ENCODE measurements at regions not wholly inside any gene's neighbourhood (a gene's known extent, or its start where the extent isn't known, plus 50 kb on each side); places are given as distances from the start of the nearest gene placed in this dataset.

GRCh38 chr2:199115169-199115568, 342.6 kb downstream of the SATB2 start:
- H3K4ac ChIP-seq (ENCODE audit: low read length): no peak overlapping the region
- H3K18ac ChIP-seq (ENCODE audit: low read length): no peak overlapping the region
- no peak overlapping the region for H4K91ac ChIP-seq (ENCODE audit: low read depth, low read length, poor library complexity)
- H2BK120ac ChIP-seq (ENCODE audit: low read depth, low read length): no peak overlapping the region
- H3K27me3 ChIP-seq (ENCODE audit: control insufficient read depth in 3 of 3, insufficient read depth in 3 of 3, low read depth in 1 of 3, low read length in 3 of 3): no peaks in the 10 kb centered on the region
- H3K36me3 ChIP-seq (replicated peaks in 1 of 2; ENCODE audit: control insufficient read depth in 2 of 2, insufficient read depth in 2 of 2, low read length in 2 of 2): no peaks in the 10 kb centered on the region
- H3K9ac ChIP-seq (ENCODE audit: low read depth, low read length, poor library complexity): peak overlapping the region; percentile 1
- H2BK5ac ChIP-seq (ENCODE audit: low read length): no peak overlapping the region
- no peak overlapping the region for H2BK15ac ChIP-seq (ENCODE audit: low read length)
- H2AFZ ChIP-seq (ENCODE audit: low read length): no peak overlapping the region
- no peak overlapping the region for H2BK12ac ChIP-seq (ENCODE audit: low read length)
- H4K8ac ChIP-seq (ENCODE audit: low read depth, low read length): no peak overlapping the region
- H3K27ac ChIP-seq (replicated peaks; ENCODE audit: low read length): no peak overlapping the region
- no peaks in the 10 kb centered on the region for H3K79me1 ChIP-seq (ENCODE audit: low read depth, low read length)
- H3K4me1 ChIP-seq (ENCODE audit: control insufficient read depth in 2 of 2, insufficient read depth in 1 of 2, low read depth in 1 of 2, low read length in 2 of 2): peaks cover 4 to 5% of the 10 kb centered on the region in 2 donors
- H2AK5ac ChIP-seq (ENCODE audit: low read depth, low read length): no peak overlapping the region
- WGBS, 2 donors (ENCODE audit: extremely low coverage in 2 of 2, insufficient read length in 2 of 2, insufficient replicate concordance in 1 of 2): no CpG with 5 or more reads among the region's 2 CpGs
- H3K9me3 ChIP-seq (replicated peaks in 1 of 2; ENCODE audit: control insufficient read depth in 2 of 2, insufficient read depth in 1 of 2, low read depth in 1 of 2, low read length in 2 of 2): no peaks in the 10 kb centered on the region
- DNase-seq (ENCODE audit: low spot score): no peak
- no peak overlapping the region for H3K4me2 ChIP-seq (ENCODE audit: insufficient read depth, low read length, poor library complexity, severe bottlenecking)
- no peak overlapping the region for H3K4me3 ChIP-seq (ENCODE audit: low read length in 2 of 2)
- H3K14ac ChIP-seq (ENCODE audit: low read length): no peak overlapping the region
- H3K23ac ChIP-seq (ENCODE audit: low read depth, low read length, poor library complexity): no peak overlapping the region

DNA sequence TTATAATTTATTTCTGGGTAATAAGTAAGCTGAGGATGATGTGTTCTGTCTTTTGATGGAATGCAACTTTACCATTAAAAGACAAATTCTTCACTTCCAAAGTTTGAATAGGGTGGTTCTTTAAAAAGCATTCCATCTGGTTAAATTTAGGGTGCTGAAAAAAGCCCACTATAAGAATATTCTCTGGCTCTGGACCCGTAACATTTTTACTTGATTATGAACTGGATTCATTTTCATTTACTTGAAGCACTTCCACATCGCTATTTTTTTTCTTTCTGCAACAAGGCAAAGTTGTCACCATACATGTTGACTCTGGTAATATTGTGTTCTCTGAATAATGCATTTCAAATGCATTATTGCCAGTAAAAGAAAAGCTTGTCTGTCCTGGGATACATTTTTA, 344.6 kb downstream of the SATB2 start:
- no peak overlapping the region for H2BK12ac ChIP-seq (ENCODE audit: low read length)
- peaks cover 0 to 4% of the 10 kb centered on the region in 2 donors for H3K4me1 ChIP-seq (ENCODE audit: control insufficient read depth in 2 of 2, insufficient read depth in 1 of 2, low read depth in 1 of 2, low read length in 2 of 2)
- H2AFZ ChIP-seq (ENCODE audit: low read length): no peak overlapping the region
- no CpG with 5 or more reads among the region's 2 CpGs for WGBS, 2 donors (ENCODE audit: extremely low coverage in 2 of 2, insufficient read length in 2 of 2, insufficient replicate concordance in 1 of 2)
- H3K4ac ChIP-seq (ENCODE audit: low read length): no peak overlapping the region
- no peak for DNase-seq (ENCODE audit: low spot score)
- H3K23ac ChIP-seq (ENCODE audit: low read depth, low read length, poor library complexity): no peak overlapping the region
- no peak overlapping the region for H2BK120ac ChIP-seq (ENCODE audit: low read depth, low read length)
- no peak overlapping the region for H3K18ac ChIP-seq (ENCODE audit: low read length)
- no peak overlapping the region for H2AK5ac ChIP-seq (ENCODE audit: low read depth, low read length)
- no peak overlapping the region for H3K27ac ChIP-seq (replicated peaks; ENCODE audit: low read length)
- H2BK15ac ChIP-seq (ENCODE audit: low read length): no peak overlapping the region
- no peaks in the 10 kb centered on the region for H3K79me1 ChIP-seq (ENCODE audit: low read depth, low read length)
- H3K9me3 ChIP-seq (replicated peaks in 1 of 2; ENCODE audit: control insufficient read depth in 2 of 2, insufficient read depth in 1 of 2, low read depth in 1 of 2, low read length in 2 of 2): no peaks in the 10 kb centered on the region
- no peak overlapping the region for H3K14ac ChIP-seq (ENCODE audit: low read length)
- H2BK5ac ChIP-seq (ENCODE audit: low read length): no peak overlapping the region
- H3K27me3 ChIP-seq (ENCODE audit: control insufficient read depth in 3 of 3, insufficient read depth in 3 of 3, low read depth in 1 of 3, low read length in 3 of 3): no peaks in the 10 kb centered on the region
- H4K91ac ChIP-seq (ENCODE audit: low read depth, low read length, poor library complexity): no peak overlapping the region
- H3K4me3 ChIP-seq (ENCODE audit: low read length in 2 of 2): no peak overlapping the region
- no peak overlapping the region for H3K4me2 ChIP-seq (ENCODE audit: insufficient read depth, low read length, poor library complexity, severe bottlenecking)
- H3K9ac ChIP-seq (ENCODE audit: low read depth, low read length, poor library complexity): no peak overlapping the region
- no peaks in the 10 kb centered on the region for H3K36me3 ChIP-seq (replicated peaks in 1 of 2; ENCODE audit: control insufficient read depth in 2 of 2, insufficient read depth in 2 of 2, low read length in 2 of 2)
- no peak overlapping the region for H4K8ac ChIP-seq (ENCODE audit: low read depth, low read length)

DNA sequence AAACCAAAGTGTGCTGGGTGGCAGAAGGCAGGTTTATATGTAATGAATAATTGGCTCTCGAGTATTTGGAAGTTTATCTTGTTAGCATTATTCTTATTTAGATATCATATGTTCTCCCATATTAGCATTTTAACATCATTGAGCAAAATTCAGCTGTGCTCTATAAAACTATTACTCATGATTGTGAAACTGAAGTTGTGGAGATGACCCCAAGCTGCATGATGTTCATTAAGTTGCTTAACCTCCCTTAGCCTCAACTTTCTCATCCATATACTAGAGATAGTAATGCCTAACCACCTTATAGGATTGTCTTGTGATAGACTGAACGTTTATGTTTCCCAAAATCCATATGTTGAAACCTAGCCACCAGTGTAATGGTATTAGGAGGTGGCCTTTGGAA, 346.3 kb downstream of the SATB2 start:
- Histone ChIP-seq H3K36me3 (replicated peaks in 1 of 2; ENCODE audit: control insufficient read depth in 2 of 2, insufficient read depth in 2 of 2, low read length in 2 of 2) (no peaks in the 10 kb centered on the region), H2BK12ac (ENCODE audit: low read length) (no peak overlapping the region), H3K4ac (ENCODE audit: low read length) (no peak overlapping the region), H2BK5ac (ENCODE audit: low read length) (no peak overlapping the region), H3K79me1 (ENCODE audit: low read depth, low read length) (no peaks in the 10 kb centered on the region), H4K91ac (ENCODE audit: low read depth, low read length, poor library complexity) (no peak overlapping the region), H3K4me1 (ENCODE audit: control insufficient read depth in 2 of 2, insufficient read depth in 1 of 2, low read depth in 1 of 2, low read length in 2 of 2) (peaks cover 0 to 4% of the 10 kb centered on the region in 2 donors), H3K4me3 (ENCODE audit: low read length in 2 of 2) (no peak overlapping the region), H2BK15ac (ENCODE audit: low read length) (no peak overlapping the region), H2AFZ (ENCODE audit: low read length) (no peak overlapping the region), H3K9me3 (replicated peaks in 1 of 2; ENCODE audit: control insufficient read depth in 2 of 2, insufficient read depth in 1 of 2, low read depth in 1 of 2, low read length in 2 of 2) (no peaks in the 10 kb centered on the region), H2BK120ac (ENCODE audit: low read depth, low read length) (no peak overlapping the region), H3K9ac (ENCODE audit: low read depth, low read length, poor library complexity) (no peak overlapping the region), H3K14ac (ENCODE audit: low read length) (no peak overlapping the region), H3K27me3 (ENCODE audit: control insufficient read depth in 3 of 3, insufficient read depth in 3 of 3, low read depth in 1 of 3, low read length in 3 of 3) (no peaks in the 10 kb centered on the region), H3K4me2 (ENCODE audit: insufficient read depth, low read length, poor library complexity, severe bottlenecking) (no peak overlapping the region), H2AK5ac (ENCODE audit: low read depth, low read length) (no peak overlapping the region), H3K23ac (ENCODE audit: low read depth, low read length, poor library complexity) (no peak overlapping the region), H4K8ac (ENCODE audit: low read depth, low read length) (no peak overlapping the region), H3K27ac (replicated peaks; ENCODE audit: low read length) (no peak overlapping the region), H3K18ac (ENCODE audit: low read length) (no peak overlapping the region)
- DNase-seq (ENCODE audit: low spot score): no peak
- no CpG with 5 or more reads among the region's 2 CpGs for WGBS, 2 donors (ENCODE audit: extremely low coverage in 2 of 2, insufficient read length in 2 of 2, insufficient replicate concordance in 1 of 2)

GRCh38 chr2:199108056-199108455, 349.7 kb downstream of the SATB2 start:
- DNase-seq (ENCODE audit: low spot score): no peak
- H3K36me3 ChIP-seq (replicated peaks in 1 of 2; ENCODE audit: control insufficient read depth in 2 of 2, insufficient read depth in 2 of 2, low read length in 2 of 2): no peaks in the 10 kb centered on the region
- H3K18ac ChIP-seq (ENCODE audit: low read length): no peak overlapping the region
- H3K4me1 ChIP-seq (ENCODE audit: control insufficient read depth in 2 of 2, insufficient read depth in 1 of 2, low read depth in 1 of 2, low read length in 2 of 2): peaks cover 0 to 2% of the 10 kb centered on the region in 2 donors
- H2AFZ ChIP-seq (ENCODE audit: low read length): no peak overlapping the region
- no CpG with 5 or more reads among the region's 1 CpG for WGBS, 2 donors (ENCODE audit: extremely low coverage in 2 of 2, insufficient read length in 2 of 2, insufficient replicate concordance in 1 of 2)
- H2AK5ac ChIP-seq (ENCODE audit: low read depth, low read length): no peak overlapping the region
- H4K91ac ChIP-seq (ENCODE audit: low read depth, low read length, poor library complexity): no peak overlapping the region
- H3K79me1 ChIP-seq (ENCODE audit: low read depth, low read length): no peaks in the 10 kb centered on the region
- H3K9ac ChIP-seq (ENCODE audit: low read depth, low read length, poor library complexity): no peak overlapping the region
- H2BK12ac ChIP-seq (ENCODE audit: low read length): no peak overlapping the region
- H3K4me3 ChIP-seq (ENCODE audit: low read length in 2 of 2): no peak overlapping the region
- no peak overlapping the region for H2BK5ac ChIP-seq (ENCODE audit: low read length)
- no peak overlapping the region for H2BK120ac ChIP-seq (ENCODE audit: low read depth, low read length)
- no peaks in the 10 kb centered on the region for H3K27me3 ChIP-seq (ENCODE audit: control insufficient read depth in 3 of 3, insufficient read depth in 3 of 3, low read depth in 1 of 3, low read length in 3 of 3)
- no peaks in the 10 kb centered on the region for H3K9me3 ChIP-seq (replicated peaks in 1 of 2; ENCODE audit: control insufficient read depth in 2 of 2, insufficient read depth in 1 of 2, low read depth in 1 of 2, low read length in 2 of 2)
- no peak overlapping the region for H2BK15ac ChIP-seq (ENCODE audit: low read length)
- H3K4ac ChIP-seq (ENCODE audit: low read length): no peak overlapping the region
- H3K4me2 ChIP-seq (ENCODE audit: insufficient read depth, low read length, poor library complexity, severe bottlenecking): no peak overlapping the region
- no peak overlapping the region for H3K27ac ChIP-seq (replicated peaks; ENCODE audit: low read length)
- no peak overlapping the region for H4K8ac ChIP-seq (ENCODE audit: low read depth, low read length)
- H3K23ac ChIP-seq (ENCODE audit: low read depth, low read length, poor library complexity): no peak overlapping the region
- H3K14ac ChIP-seq (ENCODE audit: low read length): no peak overlapping the region
